ENCODE measurements at regions not wholly inside any gene's neighbourhood (a gene's known extent, or its start where the extent isn't known, plus 50 kb on each side); places are given as distances from the start of the nearest gene placed in this dataset.

- no peak for TF ChIP-seq REST (IDR thresholded peaks at IDR 0.05)
- TF ChIP-seq ATF3 (IDR thresholded peaks at IDR 0.05): no peak
- no peak for TF ChIP-seq HNF4A (conservative IDR thresholded peaks at IDR 0.05)
- no peak for TF ChIP-seq MAX (IDR thresholded peaks at IDR 0.05)
- no peak for TF ChIP-seq SP1 (IDR thresholded peaks at IDR 0.05)
- no peak for TF ChIP-seq YY1 (IDR thresholded peaks at IDR 0.05)
- no peak for TF ChIP-seq JUND (IDR thresholded peaks at IDR 0.05)
- no peak for TF ChIP-seq NR2F2 (IDR thresholded peaks at IDR 0.05)
- TF ChIP-seq RXRA (IDR thresholded peaks at IDR 0.05): no peak
Observed at GRCh38 chr2:187702157-187702556, 147.9 kb upstream of the TFPI start (continued).

- Histone ChIP-seq H3K9me3 (ENCODE audit: control insufficient read depth in 4 of 4, low read length in 3 of 4) (no peaks in the 10 kb centered on the region), H3K4me1 (ENCODE audit: control insufficient read depth in 4 of 4, insufficient read depth in 4 of 4, low read length in 3 of 4) (no peaks in the 10 kb centered on the region), H3K27ac (ENCODE audit: low read depth in 1 of 2, low read length in 2 of 2) (no peak overlapping the region), H3K4me3 (ENCODE audit: low read depth in 1 of 3, low read length in 3 of 3) (no peak overlapping the region), H3K27me3 (ENCODE audit: control insufficient read depth in 4 of 4, insufficient read depth in 4 of 4, low read length in 3 of 4) (no peaks in the 10 kb centered on the region), H3K9ac (ENCODE audit: low read depth in 1 of 2, low read length in 2 of 2) (no peak overlapping the region), H3K36me3 (ENCODE audit: control insufficient read depth in 4 of 4, insufficient read depth in 3 of 4, low read depth in 1 of 4, low read length in 3 of 4) (no peaks in the 10 kb centered on the region)
- no peak for DNase-seq (ENCODE audit: low spot score)
- no peak for TF ChIP-seq ZBTB33 (IDR thresholded peaks at IDR 0.05)
- TF ChIP-seq EGR1 (IDR thresholded peaks at IDR 0.05; ENCODE audit: low read depth in 2 of 2): no peak
- no peak for TF ChIP-seq HNF4G (IDR thresholded peaks at IDR 0.05)
- TF ChIP-seq GABPA (IDR thresholded peaks at IDR 0.05 in 1 of 2, conservative IDR thresholded peaks at IDR 0.05 in 1 of 2): no peak
- TF ChIP-seq JUND (IDR thresholded peaks at IDR 0.05): no peak
- TF ChIP-seq CTCF (IDR thresholded peaks at IDR 0.05; ENCODE audit: low read depth, low read length, missing input control): no peak
- no peak for TF ChIP-seq FOXA1 (IDR thresholded peaks at IDR 0.05)
- TF ChIP-seq MAX (IDR thresholded peaks at IDR 0.05): no peak
- TF ChIP-seq YY1 (IDR thresholded peaks at IDR 0.05): no peak
- TF ChIP-seq HNF4A (conservative IDR thresholded peaks at IDR 0.05): no peak
- TF ChIP-seq TAF1 (conservative IDR thresholded peaks at IDR 0.05): no peak
- no peak for TF ChIP-seq RAD21 (IDR thresholded peaks at IDR 0.05)
- TF ChIP-seq FOXA2 (IDR thresholded peaks at IDR 0.05): no peak
- no peak for TF ChIP-seq REST (IDR thresholded peaks at IDR 0.05)
- no peak for TF ChIP-seq ATF3 (IDR thresholded peaks at IDR 0.05)
- no peak for TF ChIP-seq NR2F2 (IDR thresholded peaks at IDR 0.05)
- TF ChIP-seq RXRA (IDR thresholded peaks at IDR 0.05): no peak
- 91% methylated on average over 1 of the region's 1 CpG for WGBS
Observed at GRCh38 chr2:187708272-187708671, 154.0 kb upstream of the TFPI start.

Data from liver (tissue), 8 donors.